ENCODE measurements at regions not wholly inside any gene's neighbourhood (a gene's known extent, or its start where the extent isn't known, plus 50 kb on each side); places are given as distances from the start of the nearest gene placed in this dataset.

GRCh38 chr5:91224969-91225368 lies 158.1 kb downstream of the ARRDC3 start:
- no peaks in the 10 kb centered on the region for H3K4me1 Mint-ChIP-seq (ENCODE audit: low read depth)
- H3K27ac Mint-ChIP-seq, result no peak overlapping the region
- H3K27me3 Mint-ChIP-seq (ENCODE audit: low read depth), result no peaks in the 10 kb centered on the region
- no peak overlapping the region for H3K4me3 Mint-ChIP-seq
- peaks cover 3 to 7% of the 10 kb centered on the region in 2 donors for H3K9me3 Mint-ChIP-seq
- H3K36me3 Mint-ChIP-seq (ENCODE audit: insufficient read depth in 2 of 2), result peaks cover 10 to 11% of the 10 kb centered on the region in 2 donors
- ATAC-seq (replicated peaks in 1 of 2) (no peak), DNase-seq (no peak)

- DNase-seq (no peak), ATAC-seq (replicated peaks in 1 of 2) (no peak)
- Mint-ChIP-seq H3K4me1 (ENCODE audit: low read depth) (no peaks in the 10 kb centered on the region), H3K27me3 (ENCODE audit: low read depth) (no peaks in the 10 kb centered on the region), H3K27ac (no peak overlapping the region), H3K9me3 (peaks cover 0 to 5% of the 10 kb centered on the region in 2 donors), H3K36me3 (ENCODE audit: insufficient read depth in 2 of 2) (peaks cover 5 to 7% of the 10 kb centered on the region in 2 donors), H3K4me3 (no peak overlapping the region)
Measured at GRCh38 chr5:91224456-91224855, 158.7 kb downstream of the ARRDC3 start.

GRCh38 chr5:91223886-91224285 lies 159.2 kb downstream of the ARRDC3 start:
- H3K36me3 Mint-ChIP-seq (ENCODE audit: insufficient read depth in 2 of 2), result peaks cover under 1 to 2% of the 10 kb centered on the region in 2 donors
- H3K27ac Mint-ChIP-seq, result no peak overlapping the region
- no peaks in the 10 kb centered on the region for H3K4me1 Mint-ChIP-seq (ENCODE audit: low read depth)
- H3K9me3 Mint-ChIP-seq, result peaks cover 0 to under 1% of the 10 kb centered on the region in 2 donors
- no peaks in the 10 kb centered on the region for H3K27me3 Mint-ChIP-seq (ENCODE audit: low read depth)
- no peak overlapping the region for H3K4me3 Mint-ChIP-seq
- no peak for ATAC-seq (replicated peaks in 1 of 2)
- DNase-seq, result no peak

- Mint-ChIP-seq H3K4me1 (ENCODE audit: low read depth) (no peaks in the 10 kb centered on the region), H3K4me3 (no peak overlapping the region), H3K9me3 (no peaks in the 10 kb centered on the region), H3K27me3 (ENCODE audit: low read depth) (no peaks in the 10 kb centered on the region), H3K27ac (no peak overlapping the region), H3K36me3 (ENCODE audit: insufficient read depth in 2 of 2) (no peaks in the 10 kb centered on the region)
- no peak for ATAC-seq (replicated peaks in 1 of 2)
- no peak for DNase-seq
Measured at GRCh38 chr5:91222482-91222881, 160.6 kb downstream of the ARRDC3 start.

- Mint-ChIP-seq H3K4me1 (ENCODE audit: low read depth) (no peaks in the 10 kb centered on the region), H3K36me3 (ENCODE audit: insufficient read depth in 2 of 2) (no peaks in the 10 kb centered on the region), H3K9me3 (no peaks in the 10 kb centered on the region), H3K27me3 (ENCODE audit: low read depth) (no peaks in the 10 kb centered on the region), H3K27ac (no peak overlapping the region), H3K4me3 (no peak overlapping the region)
- DNase-seq, result no peak
- ATAC-seq (replicated peaks in 1 of 2), result no peak
Measured at GRCh38 chr5:91221917-91222316, 161.2 kb downstream of the ARRDC3 start.

- Mint-ChIP-seq H3K4me3 (no peak overlapping the region), H3K27ac (no peak overlapping the region), H3K36me3 (ENCODE audit: insufficient read depth in 2 of 2) (no peaks in the 10 kb centered on the region), H3K9me3 (no peaks in the 10 kb centered on the region), H3K27me3 (ENCODE audit: low read depth) (no peaks in the 10 kb centered on the region), H3K4me1 (ENCODE audit: low read depth) (no peaks in the 10 kb centered on the region)
- ATAC-seq (replicated peaks in 1 of 2) (peak in 1 of 2 donors; percentile 47), DNase-seq (peak; percentile 20 to 21)
Measured at GRCh38 chr5:91219803-91220371, 163.2 kb downstream of the ARRDC3 start.

- Mint-ChIP-seq H3K27me3 (ENCODE audit: low read depth) (no peaks in the 10 kb centered on the region), H3K27ac (no peak overlapping the region), H3K36me3 (ENCODE audit: insufficient read depth in 2 of 2) (no peaks in the 10 kb centered on the region), H3K4me1 (ENCODE audit: low read depth) (no peaks in the 10 kb centered on the region), H3K4me3 (no peak overlapping the region), H3K9me3 (no peaks in the 10 kb centered on the region)
- ATAC-seq (replicated peaks in 1 of 2) (no peak), DNase-seq (no peak)
Measured at GRCh38 chr5:91219091-91219802, 163.9 kb downstream of the ARRDC3 start.

GRCh38 chr5:91217859-91218258 lies 165.3 kb downstream of the ARRDC3 start:
- ATAC-seq (replicated peaks in 1 of 2), result no peak

GRCh38 chr5:91214571-91214970 lies 168.5 kb downstream of the ARRDC3 start:
- no peak overlapping the region for H3K27ac Mint-ChIP-seq
- ATAC-seq (replicated peaks in 1 of 2) (no peak), DNase-seq (no peak)
- H3K9me3 Mint-ChIP-seq, result no peaks in the 10 kb centered on the region
- no peaks in the 10 kb centered on the region for H3K27me3 Mint-ChIP-seq (ENCODE audit: low read depth)
- H3K4me3 Mint-ChIP-seq, result no peak overlapping the region
- no peaks in the 10 kb centered on the region for H3K36me3 Mint-ChIP-seq (ENCODE audit: insufficient read depth in 2 of 2)
- no peaks in the 10 kb centered on the region for H3K4me1 Mint-ChIP-seq (ENCODE audit: low read depth)

More at GRCh38 chr5:91217859-91218258, 165.3 kb downstream of the ARRDC3 start:
- Mint-ChIP-seq H3K4me1 (ENCODE audit: low read depth) (no peaks in the 10 kb centered on the region), H3K27ac (no peak overlapping the region), H3K27me3 (ENCODE audit: low read depth) (no peaks in the 10 kb centered on the region), H3K9me3 (no peaks in the 10 kb centered on the region), H3K36me3 (ENCODE audit: insufficient read depth in 2 of 2) (no peaks in the 10 kb centered on the region), H3K4me3 (no peak overlapping the region)
- no peak for DNase-seq
